Progenitor cell of endocrine pancreas (in vitro differentiated cells): ENCODE measurements at regions not wholly inside any gene's neighbourhood (a gene's known extent, or its start where the extent isn't known, plus 50 kb on each side); places are given as distances from the start of the nearest gene placed in this dataset.

ENCODE experiments used
- DNase-seq: peaks from one replicate; pipeline ENCODE4 v3.0.0; 2021; ENCODE audit warnings: low spot score; ENCODE audit not compliant: unreplicated experiment
- H3K27ac Mint-ChIP-seq: 2 replicates; pipeline ENCODE4 v1.8.0; 2021; ENCODE audit warnings: mild to moderate bottlenecking, moderate library complexity, mixed read lengths
- H3K27me3 Mint-ChIP-seq: 2 replicates; pipeline ENCODE4 v1.8.0; 2021; ENCODE audit warnings: mixed read lengths
- H3K36me3 Mint-ChIP-seq: 2 replicates; pipeline ENCODE4 v1.8.0; 2022; ENCODE audit warnings: mixed read lengths; ENCODE audit not compliant: insufficient read depth
- H3K4me1 Mint-ChIP-seq: 2 replicates; pipeline ENCODE4 v1.8.0; 2021; ENCODE audit warnings: low read depth, mixed read lengths
- H3K4me3 Mint-ChIP-seq: 2 replicates; pipeline ENCODE4 v1.8.0; 2021; ENCODE audit warnings: low read depth, mild to moderate bottlenecking, moderate library complexity, mixed read lengths
- H3K9me3 Mint-ChIP-seq: 2 replicates; pipeline ENCODE4 v1.8.0; 2021; ENCODE audit warnings: low read depth, mixed read lengths
- CTCF ChIP-seq: fragments of 200-600 bp; sonication (generic); IDR thresholded peaks from one replicate; pipeline ENCODE4 v1.5.0; 2021; ENCODE audit warnings: antibody characterized with exemption, mild to moderate bottlenecking; ENCODE audit not compliant: unreplicated experiment

DNA sequence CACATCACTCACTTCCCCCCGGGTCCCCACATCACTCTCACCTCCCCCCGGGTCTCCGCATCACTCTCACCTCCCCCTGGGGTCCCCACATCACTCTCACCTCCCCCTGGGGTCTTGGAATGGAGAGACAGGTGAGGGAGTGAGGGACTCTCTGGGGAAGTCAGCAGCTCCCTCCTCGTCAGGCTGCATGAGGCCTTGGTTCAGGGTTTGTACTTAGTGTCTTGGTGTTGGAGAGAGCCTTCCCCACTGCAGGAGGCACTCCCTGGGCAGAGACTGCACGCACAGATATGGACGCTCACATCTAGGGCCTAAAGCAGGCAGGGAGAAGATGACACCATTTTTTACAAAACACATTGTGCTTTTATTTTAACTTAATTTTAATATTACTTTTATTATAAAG is 56.5 kb upstream of the IRX4 start:
- Mint-ChIP-seq H3K27me3 (peaks cover 9% of the 10 kb centered on the region), H3K27ac (no peak overlapping the region), H3K9me3 (peaks cover 8% of the 10 kb centered on the region), H3K4me1 (peaks cover 6% of the 10 kb centered on the region), H3K36me3 (no peaks in the 10 kb centered on the region), H3K4me3 (no peak overlapping the region)
- no peak for DNase-seq
- TF ChIP-seq CTCF, result no peak

GRCh38 chr5:1938310-1939000 is 55.7 kb upstream of the IRX4 start:
- Mint-ChIP-seq H3K27me3 (peaks cover 3% of the 10 kb centered on the region), H3K4me1 (peaks cover 6% of the 10 kb centered on the region)

GRCh38 chr5:1937590-1937989 is 54.9 kb upstream of the IRX4 start:
- Mint-ChIP-seq H3K27ac (no peak overlapping the region), H3K4me1 (peaks cover 6% of the 10 kb centered on the region), H3K4me3 (no peak overlapping the region), H3K9me3 (peaks cover 7% of the 10 kb centered on the region), H3K36me3 (no peaks in the 10 kb centered on the region), H3K27me3 (peaks cover 8% of the 10 kb centered on the region)
- DNase-seq, result no peak
- TF ChIP-seq CTCF, result no peak

More at GRCh38 chr5:1938310-1939000, 55.7 kb upstream of the IRX4 start:
- peaks cover 8% of the 10 kb centered on the region for H3K9me3 Mint-ChIP-seq
- no peaks in the 10 kb centered on the region for H3K36me3 Mint-ChIP-seq
- H3K4me3 Mint-ChIP-seq, result no peak overlapping the region
- no peak for TF ChIP-seq CTCF
- H3K27ac Mint-ChIP-seq, result no peak overlapping the region
- no peak for DNase-seq

GRCh38 chr5:1936901-1937300 is 54.2 kb upstream of the IRX4 start:
- Mint-ChIP-seq H3K27ac (no peak overlapping the region), H3K36me3 (no peaks in the 10 kb centered on the region), H3K27me3 (peaks cover 10% of the 10 kb centered on the region), H3K4me3 (no peak overlapping the region), H3K4me1 (peaks cover 7% of the 10 kb centered on the region), H3K9me3 (no peaks in the 10 kb centered on the region)
- no peak for TF ChIP-seq CTCF
- no peak for DNase-seq

GRCh38 chr5:1936413-1936812 is 53.7 kb upstream of the IRX4 start:
- H3K27me3 Mint-ChIP-seq, result peaks cover 12% of the 10 kb centered on the region
- TF ChIP-seq CTCF, result no peak
- no peak overlapping the region for H3K4me3 Mint-ChIP-seq
- H3K9me3 Mint-ChIP-seq, result no peaks in the 10 kb centered on the region
- peaks cover 9% of the 10 kb centered on the region for H3K4me1 Mint-ChIP-seq
- no peak for DNase-seq
- peak overlapping the region; percentile 51 for H3K27ac Mint-ChIP-seq
- H3K36me3 Mint-ChIP-seq, result no peaks in the 10 kb centered on the region
